ENCODE measurements at regions not wholly inside any gene's neighbourhood (a gene's known extent, or its start where the extent isn't known, plus 50 kb on each side); places are given as distances from the start of the nearest gene placed in this dataset.
"Not testable (repeated sequence)": the region's sequence is repeated elsewhere in the genome, so short reads cannot be mapped to it uniquely, and the experiment has no call there.

DNA sequence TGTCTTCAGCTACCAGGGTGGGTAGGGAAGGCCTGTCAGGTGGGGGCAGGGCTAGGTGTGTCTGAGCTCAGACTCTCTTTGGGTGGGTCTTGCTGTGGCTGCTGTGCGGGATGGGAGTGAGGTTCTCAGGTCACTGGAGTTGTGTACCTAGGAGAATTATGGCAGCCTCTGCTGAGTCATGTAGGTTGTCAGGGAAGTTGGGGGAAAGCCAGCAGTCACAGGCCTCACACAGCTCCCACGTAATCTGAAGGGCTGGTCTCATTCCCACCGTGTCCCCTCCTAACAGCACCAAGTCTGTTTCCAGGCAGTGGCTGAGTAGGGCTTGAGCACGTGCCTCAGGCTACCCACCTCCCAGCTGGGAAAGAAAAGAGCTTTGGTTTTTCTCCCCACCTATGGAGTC is 67.0 kb downstream of the CHCHD4 start:
- ATAC-seq (no peak), DNase-seq (ENCODE audit: low spot score) (no peak)

DNA sequence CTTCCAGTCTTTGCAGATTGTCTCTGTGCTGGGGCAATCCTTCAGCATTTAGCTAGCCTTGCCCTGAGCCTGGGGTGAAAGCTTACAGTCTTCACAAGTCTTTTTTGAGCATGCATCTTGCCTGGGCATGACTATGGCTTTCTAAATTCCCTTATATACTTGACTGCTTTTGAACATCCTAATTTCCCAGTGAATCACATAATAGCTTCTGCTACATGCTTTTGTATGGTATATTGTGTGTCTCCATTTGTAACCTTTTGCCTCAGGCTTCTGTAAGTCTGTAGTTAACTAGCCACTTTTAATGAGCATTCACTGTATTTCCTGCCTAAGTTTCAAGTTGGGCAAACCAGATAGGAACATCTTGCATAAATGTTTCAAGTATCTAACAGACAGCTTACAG is 76.8 kb downstream of the CHCHD4 start:
- DNase-seq (ENCODE audit: low spot score) (no peak), ATAC-seq (no peak)

DNA sequence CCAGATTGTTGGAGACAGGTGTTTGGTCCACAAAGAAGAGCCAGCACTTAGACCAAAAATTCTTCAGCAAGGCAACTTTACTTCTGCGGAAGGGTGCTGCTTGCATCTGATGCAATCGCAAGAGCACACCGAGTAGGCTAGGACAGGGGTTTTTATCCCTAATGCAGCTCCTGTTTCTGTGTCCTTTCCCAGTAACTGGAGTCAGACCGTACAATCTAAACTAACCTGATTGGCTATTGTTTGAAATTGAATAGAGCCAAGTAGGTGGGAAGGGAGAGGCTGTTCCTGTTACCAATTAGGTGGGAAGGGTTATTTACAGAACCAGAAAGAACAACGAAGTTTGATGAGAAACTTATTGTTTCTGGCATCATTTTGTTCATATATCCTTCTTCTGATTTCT is 77.6 kb downstream of the CHCHD4 start:
- DNase-seq (ENCODE audit: low spot score) = no peak
- ATAC-seq = no peak

DNA sequence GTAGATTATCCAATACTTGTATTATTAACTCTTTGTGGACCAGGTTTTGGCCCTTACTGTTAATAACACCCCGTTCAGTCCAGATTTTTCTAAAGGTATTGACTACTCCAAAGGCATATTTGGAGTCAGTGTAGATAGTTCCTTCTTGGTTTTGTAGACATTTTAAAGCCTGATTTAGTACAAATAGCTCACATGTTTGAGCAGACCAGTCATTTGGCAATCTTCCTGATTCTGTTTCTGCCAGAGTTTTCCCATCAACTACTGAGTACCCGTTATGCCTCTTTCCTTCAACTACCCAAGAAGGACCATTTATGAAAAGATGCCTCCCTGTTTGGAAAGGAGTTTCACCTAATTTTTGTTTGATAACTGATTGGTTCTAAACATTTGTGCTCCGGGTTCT is 82.0 kb downstream of the CHCHD4 start:
- ATAC-seq (no peak), DNase-seq (ENCODE audit: low spot score) (no peak)

DNA sequence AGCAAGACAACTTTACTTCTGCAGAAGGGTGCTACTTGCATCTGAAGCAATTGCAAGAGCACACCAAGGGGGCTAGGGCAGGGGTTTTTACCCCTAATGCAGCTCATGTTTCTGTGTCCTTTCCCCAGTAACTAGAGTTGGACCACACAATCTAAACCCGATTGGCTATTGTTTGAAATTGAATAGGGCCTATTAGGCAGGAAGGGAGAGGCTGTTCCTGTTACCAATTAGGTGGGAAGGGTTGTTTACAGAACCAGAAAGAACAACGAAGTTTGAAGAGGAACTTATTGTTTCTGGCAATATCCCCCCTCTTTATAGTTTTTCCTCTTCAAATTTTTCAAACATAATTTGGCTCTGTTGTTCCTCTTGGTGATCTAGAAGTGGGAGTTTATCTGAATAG is 85.5 kb downstream of the CHCHD4 start:
- ATAC-seq = no peak
- no peak for DNase-seq (ENCODE audit: low spot score)

DNA sequence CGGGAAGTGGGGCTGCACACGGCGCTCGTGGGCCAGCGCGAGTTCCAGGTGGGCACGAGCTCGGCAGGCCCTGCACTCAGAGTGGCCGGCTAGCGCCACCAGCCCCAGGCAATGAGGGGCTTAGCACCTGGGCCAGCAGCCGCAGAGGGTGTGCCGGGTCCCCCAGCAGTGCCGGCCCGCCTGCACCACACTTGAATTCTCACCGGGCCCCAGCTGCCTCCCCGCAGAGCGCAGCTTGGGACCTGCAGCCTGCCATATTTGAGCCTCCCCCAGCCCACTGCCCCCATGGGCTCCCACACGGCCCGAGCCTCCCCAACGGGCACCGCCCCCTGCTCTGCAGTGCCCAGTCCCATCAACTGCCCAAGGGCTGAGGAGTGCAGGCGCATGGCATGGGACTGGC is 87.5 kb downstream of the CHCHD4 start:
- no peak for DNase-seq (ENCODE audit: low spot score)
- ATAC-seq = no peak

DNA sequence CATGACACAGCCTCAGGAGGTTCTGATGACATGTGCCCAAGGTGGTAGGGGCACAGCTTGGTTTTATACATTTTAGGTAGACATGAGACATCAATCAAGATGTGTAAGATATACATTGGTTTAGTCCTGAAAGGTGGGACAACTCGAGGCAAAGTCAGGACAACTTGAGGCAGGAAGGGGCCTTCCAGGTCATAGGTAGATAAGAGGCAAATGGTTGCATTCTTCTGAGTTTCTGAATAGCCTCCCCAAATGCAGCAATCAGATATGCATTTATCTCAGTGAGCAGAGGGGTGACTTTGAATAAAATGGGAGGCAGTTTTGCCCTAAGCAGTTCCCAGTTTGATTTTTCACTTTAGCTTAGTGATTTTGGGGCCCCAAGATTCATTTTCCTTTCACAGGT is 91.6 kb downstream of the CHCHD4 start:
- no peak for DNase-seq (ENCODE audit: low spot score)
- ATAC-seq = no peak

DNA sequence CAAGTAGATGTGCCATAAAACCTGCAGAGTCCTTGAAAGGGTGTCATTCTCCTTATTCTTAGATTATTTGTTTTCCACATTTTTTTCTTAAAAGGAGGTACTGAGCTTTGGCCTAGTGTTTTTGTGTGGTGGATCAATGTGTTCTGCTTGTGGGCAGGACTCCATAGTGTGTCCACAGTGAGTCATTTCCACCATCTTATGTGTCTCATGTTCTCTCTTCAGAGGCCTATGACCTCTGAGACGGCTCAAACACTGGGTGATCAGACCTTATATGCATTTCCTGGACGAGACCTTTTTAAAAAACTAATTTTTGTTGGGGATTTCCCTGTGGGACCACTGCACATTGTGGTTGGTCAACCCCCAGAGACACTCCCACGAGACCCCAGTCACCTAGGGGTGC is 93.4 kb downstream of the CHCHD4 start:
- no peak for ATAC-seq
- DNase-seq (ENCODE audit: low spot score) = no peak

DNA sequence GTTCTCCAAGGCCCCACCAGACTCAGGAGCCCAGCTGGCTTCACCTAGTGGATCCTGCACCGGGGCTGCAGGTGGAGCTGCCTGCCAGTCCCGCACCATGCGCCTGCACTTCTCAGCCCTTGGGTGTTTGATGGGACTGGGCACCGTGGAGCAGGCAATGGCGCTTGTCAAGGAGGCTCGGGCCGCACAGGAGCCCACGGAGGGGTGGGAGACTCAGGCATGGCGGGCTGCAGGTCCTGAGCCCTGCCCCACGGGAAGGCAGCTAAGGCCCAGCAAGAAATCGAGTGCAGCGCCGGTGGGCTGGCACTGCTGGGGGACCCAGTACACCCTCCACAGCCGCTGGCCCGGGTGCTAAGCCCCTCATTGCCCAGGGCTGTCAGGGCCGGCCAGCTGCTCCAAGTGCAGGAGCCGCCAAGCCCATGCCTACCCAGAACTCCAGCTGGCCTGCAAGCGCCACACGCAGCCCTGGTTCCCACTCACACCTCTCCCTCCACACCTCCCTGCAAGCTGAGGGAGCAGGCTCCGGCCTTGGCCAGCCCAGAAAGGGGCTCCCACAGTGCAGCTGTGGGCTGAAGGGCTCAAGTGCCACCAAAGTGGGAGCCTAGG is 95.2 kb downstream of the CHCHD4 start:
- DNase-seq (ENCODE audit: low spot score) = not testable (repeated sequence)

DNA sequence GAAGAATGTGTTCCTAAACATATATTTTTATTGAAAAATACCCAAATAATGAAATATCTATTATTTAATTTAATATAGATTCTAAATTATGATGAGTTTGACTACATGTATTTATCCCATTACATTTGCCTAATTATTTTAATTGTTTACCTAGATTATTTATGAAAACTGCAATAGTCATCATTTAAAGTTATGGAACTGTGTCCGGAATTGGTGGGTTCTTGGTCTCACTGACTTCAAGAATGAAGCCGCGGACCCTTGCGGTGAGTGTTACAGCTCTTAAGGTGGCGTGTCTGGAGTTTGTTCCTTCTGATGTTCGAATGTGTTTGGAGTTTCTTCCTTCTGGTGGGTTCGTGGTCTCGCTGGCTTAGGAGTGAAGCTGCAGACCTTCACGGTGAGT is 96.5 kb downstream of the CHCHD4 start:
- not testable (repeated sequence) for ATAC-seq; DNase-seq (ENCODE audit: low spot score)

More for the DNA sequence above, 95.2 kb downstream of the CHCHD4 start:
- not testable (repeated sequence) for ATAC-seq

DNA sequence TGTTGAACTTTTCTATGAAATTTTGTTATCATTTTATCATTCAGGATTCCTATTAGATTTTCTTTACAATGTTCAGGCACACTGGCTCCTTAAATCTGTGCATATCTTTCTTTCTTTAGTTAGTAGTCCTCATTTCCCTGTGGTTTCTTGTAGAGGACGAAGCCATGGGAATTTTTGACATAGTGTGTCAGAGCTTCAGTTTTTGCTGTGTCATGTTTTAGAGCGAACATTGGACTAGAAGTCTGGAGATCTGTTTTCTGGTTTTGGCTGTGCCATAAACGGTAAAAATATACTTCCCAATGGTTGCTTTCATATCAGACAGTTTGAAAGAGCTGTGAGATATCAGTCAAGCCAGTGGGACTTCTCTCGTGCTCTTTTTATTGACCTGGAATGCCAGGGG is 105.2 kb downstream of the CHCHD4 start:
- DNase-seq (ENCODE audit: low spot score) (no peak), ATAC-seq (no peak)

DNA sequence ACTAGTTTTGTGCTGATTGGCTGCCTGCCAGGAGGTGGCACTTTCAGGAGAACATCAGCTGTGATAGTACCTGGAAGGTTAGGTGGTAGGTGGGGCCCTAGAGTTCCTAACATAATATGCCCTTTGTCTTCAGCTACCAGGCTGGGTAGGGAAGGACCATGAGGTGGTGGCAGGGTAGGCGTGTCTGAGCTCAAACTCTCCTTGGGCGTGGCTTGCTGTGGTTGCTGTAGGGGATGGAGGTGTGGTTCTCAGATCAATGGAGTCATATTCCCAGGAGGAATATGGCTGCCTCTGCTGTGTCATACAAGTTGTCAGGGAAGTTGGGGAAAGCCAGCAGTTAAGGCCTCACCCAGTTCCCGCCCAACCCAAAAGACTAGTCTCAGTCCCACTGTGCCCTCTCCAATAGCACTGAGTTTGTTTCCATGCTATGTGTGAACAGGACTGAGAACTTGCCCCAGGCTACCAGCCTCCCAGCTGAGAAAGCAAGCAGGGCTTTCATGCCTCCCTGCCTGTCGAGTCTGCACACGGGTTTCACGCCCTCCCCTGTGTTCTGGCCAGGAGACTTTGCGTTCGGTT is 107.7 kb downstream of the CHCHD4 start:
- no peak for ATAC-seq
- DNase-seq (ENCODE audit: low spot score) = no peak

DNA sequence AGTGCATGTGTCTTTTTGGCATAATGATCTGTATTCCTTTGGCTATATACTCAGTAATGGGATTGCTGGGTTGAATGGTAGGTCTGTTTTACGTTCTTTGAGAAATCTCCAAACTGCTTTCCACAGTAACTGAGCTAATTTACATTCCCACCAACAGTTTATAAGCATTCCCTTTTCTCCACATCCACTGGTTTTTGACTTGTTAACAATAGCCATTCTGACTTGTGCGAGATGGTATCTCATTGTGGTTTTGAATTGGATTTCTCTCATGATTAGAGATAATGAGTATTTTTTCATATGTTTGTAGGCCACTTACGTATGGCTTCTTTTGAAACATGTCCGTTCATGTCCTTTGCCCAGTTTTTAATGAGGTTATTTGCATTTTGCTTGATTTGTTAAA is 117.7 kb downstream of the CHCHD4 start:
- ATAC-seq (no peak), DNase-seq (ENCODE audit: low spot score) (no peak)

DNA sequence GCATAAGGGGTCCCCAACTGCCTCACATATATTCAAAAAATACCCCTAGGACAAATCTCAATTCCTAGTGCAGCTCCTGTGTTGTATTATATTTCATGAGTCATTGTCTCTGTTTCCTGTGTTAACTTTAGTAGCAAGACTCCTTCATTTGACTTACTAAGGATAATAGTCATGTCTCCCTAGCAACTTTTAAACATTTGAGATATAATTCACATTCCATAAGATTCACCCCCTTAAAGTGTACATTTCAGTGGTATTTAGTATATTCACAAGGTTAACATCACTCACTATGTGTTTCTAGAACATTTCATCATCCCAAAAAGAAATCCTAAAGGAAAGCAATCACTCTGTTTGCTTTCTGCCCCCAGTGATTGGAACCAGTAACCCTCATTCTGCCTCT is 121.3 kb upstream of the WNT7A start:
- ATAC-seq = no peak
- DNase-seq (ENCODE audit: low spot score) = no peak

DNA sequence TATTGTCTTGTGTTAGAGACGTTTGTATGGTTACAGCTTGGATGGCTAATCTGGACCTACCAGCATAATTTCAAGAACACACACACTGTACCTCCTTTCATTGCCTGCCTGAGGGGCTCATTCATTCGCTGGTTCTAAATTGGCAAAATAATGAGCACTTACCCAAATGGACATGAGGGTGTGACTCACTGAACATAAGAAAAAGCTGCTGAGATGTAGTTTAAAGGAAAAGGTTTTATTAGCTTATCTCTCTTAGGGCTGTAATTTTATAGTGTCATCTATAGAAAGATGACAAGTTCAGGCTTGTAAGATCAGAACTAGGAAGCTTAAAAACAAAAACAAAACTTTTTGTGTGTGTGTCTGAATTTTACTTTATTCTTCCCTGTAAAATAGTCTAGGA is 120.7 kb upstream of the WNT7A start:
- no peak for ATAC-seq
- no peak for DNase-seq (ENCODE audit: low spot score)

DNA sequence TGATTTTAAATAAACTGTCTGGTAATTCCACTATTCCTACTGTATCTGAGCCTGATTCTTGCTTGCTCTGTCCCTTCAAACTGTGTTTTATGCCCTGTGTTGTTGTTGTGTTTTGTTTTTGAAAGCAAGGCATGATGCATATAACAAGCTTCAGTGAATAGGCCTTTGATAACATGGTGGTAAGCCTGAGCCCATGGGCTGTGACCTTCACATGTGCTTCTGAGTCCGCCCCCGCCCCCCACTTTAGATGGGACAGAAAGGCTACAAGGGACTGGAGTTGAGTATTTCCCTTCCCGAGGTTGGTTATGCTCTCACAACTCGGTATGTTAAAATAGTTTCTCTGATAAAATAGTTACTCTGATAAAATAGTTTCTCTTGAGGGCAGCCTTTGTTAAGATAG is 119.0 kb upstream of the WNT7A start:
- DNase-seq (ENCODE audit: low spot score) (no peak), ATAC-seq (no peak)

DNA sequence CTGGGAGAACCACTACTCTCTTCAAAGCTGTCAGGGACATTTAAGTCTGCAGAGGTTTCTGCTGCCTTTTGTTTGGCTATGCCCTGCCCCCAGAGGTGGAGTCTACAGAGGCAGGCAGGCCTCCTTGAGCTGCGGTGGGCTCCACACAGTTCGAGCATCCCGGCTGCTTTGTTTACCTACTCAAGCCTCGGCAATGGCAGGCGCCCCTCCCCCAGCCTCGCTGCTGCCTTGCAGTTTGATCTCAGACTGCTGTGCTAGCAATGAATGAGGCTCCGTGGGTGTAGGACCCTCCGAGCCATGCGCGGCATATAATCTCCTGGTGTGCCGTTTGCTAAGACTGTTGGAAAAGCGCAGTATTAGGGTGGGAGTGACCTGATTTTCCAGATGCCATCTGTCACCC is 115.3 kb upstream of the WNT7A start:
- DNase-seq (ENCODE audit: low spot score); ATAC-seq: not testable (repeated sequence)

DNA sequence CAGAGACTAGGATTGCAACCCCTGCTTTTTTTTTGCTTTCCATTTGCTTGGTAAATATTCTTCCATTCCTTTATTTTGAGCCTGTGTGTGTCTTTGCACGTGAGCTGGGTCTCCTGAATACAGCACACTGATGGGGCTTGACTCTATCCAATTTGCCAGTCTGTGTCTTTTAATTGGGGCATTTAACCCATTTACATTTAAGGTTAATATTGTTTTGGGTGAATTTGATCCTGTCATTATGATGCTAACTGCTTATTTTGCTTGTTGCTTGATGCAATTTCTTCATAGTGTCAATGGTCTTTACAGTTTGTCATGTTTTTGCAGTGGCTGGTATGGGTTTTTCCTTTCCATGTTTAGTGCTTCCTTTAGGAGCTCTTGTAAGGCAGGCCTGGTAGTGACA is 109.1 kb upstream of the WNT7A start:
- not testable (repeated sequence) for DNase-seq (ENCODE audit: low spot score); ATAC-seq

DNA sequence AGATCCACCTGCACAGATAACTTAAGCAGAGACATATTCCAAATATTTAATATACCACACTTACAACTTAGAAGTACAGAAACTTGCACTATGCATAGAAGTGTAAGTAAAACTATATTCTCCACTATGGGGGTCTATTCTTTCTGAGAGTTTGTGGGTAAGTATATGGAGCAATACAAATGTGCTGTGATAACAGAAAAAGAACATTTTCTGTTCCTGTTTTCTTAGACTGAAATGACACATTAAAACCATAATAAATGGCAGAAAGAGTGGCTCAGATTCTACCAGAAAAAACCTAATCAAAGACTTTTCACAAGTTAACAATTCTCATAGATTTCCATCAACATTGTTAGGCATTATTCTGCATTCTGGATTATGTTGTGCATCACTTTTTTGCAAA is 96.6 kb upstream of the WNT7A start:
- ATAC-seq (no peak), DNase-seq (ENCODE audit: low spot score) (no peak)

DNA sequence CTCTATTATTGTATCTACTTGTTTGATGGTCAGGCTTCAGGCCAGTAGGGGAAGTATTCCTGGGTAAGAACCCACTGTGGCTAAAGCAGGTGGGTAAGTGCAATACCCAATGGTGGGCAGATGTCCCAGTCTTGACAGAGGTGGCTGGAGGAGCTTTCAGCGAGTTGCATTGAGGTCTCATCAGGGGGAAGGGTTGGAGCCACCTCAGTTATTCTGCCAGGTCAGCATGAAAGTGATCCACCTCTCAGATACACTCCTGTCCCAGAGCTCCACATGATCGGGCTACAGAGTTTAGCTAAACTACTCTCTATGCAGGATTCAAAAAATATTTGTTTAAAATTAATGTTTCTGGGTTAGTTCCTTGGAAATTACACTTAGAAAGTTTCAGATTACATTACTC is 95.8 kb upstream of the WNT7A start:
- ATAC-seq = no peak

DNA sequence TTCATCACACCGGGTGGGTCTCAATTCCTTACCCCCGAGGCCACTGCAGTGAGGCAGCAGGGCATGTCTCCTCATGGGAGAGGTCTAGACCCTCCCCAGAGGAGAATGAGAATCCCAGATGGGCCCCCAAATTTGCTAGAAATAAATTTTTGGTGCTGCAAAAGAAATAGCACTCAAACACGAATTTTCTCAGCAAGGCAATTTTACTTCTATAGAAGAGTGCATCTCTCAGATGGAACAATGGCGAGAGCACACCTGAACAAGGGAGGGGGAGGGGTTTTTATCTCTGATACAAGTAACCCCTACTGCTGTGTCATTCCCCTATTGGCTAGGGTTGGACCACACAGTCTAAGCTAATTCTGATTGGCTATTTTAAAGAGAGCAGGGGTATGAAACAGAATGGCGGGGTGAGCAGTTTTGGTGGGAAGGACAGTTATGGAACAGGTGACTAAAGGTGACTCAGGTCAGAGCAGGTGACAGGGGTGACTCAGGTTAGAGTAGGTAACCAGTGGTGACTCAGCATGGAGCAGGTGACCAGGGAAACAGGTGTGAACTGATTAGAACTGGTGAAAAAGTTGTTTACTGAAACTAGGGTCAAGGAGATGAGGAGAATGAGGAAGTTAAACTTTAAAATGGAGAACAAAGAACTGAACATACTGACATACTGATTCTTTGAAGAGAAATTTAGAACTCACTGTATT is 93.0 kb upstream of the WNT7A start:
- DNase-seq (ENCODE audit: low spot score) (no peak), ATAC-seq (no peak)

More for the DNA sequence above, 95.8 kb upstream of the WNT7A start:
- no peak for DNase-seq (ENCODE audit: low spot score)

DNA sequence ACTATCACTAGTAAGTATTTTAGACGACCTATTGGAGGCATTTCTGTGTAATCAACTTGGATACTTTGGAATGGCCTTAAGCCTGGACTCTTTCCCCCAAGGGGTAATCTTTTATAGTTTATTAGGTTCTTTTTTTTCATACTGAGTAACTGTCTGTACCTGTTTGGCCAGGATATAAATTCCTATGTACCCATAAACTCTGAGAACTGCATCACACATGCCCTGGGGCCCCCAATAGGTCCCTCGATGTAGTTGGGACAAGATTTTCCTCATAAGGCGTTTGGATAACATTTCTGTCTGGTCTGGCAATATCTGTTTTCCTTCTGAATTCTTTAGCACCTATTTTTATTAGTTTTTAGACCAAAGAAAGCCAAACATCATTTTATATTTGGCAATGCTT is 86.4 kb upstream of the WNT7A start:
- no peak for DNase-seq (ENCODE audit: low spot score)

More for the DNA sequence above, 86.4 kb upstream of the WNT7A start:
- ATAC-seq = no peak

Data from left lobe of liver (tissue), 2 donors.